DND-41 (cell line): ENCODE measurements at regions not wholly inside any gene's neighbourhood (a gene's known extent, or its start where the extent isn't known, plus 50 kb on each side); places are given as distances from the start of the nearest gene placed in this dataset.

Experiments used
- ATAC-seq: fragments of 200-7000 bp; cut with Tn5 transposase; 3 replicates; pipeline ENCODE4 v1.9.1; 2021; ENCODE audit warnings: low read depth; ENCODE audit not compliant: insufficient read depth
- DNase-seq: peaks from one replicate; pipeline ENCODE4 v3.0.0-alpha.2; 2020
- H2AFZ ChIP-seq: 2 replicates; pipeline ENCODE4 v1.6.0; 2012; ENCODE audit warnings: low read depth, low read length
- H3K27ac ChIP-seq: 2 replicates; pipeline ENCODE4 v1.5.1; 2012; ENCODE audit warnings: low read length, inconsistent platforms
- H3K27me3 ChIP-seq: fragments of 200-600 bp; sonication (generic); 2 replicates; pipeline ENCODE4 v1.6.0; 2012; ENCODE audit warnings: low read length, mild to moderate bottlenecking, inconsistent platforms; ENCODE audit not compliant: insufficient read depth, poor library complexity
- H3K36me3 ChIP-seq: 2 replicates; pipeline ENCODE4 v1.5.1; 2012; ENCODE audit warnings: low read length, inconsistent platforms; ENCODE audit not compliant: insufficient read depth
- H3K4me1 ChIP-seq: 2 replicates; pipeline ENCODE4 v1.5.1; 2012; ENCODE audit warnings: mild to moderate bottlenecking, low read length; ENCODE audit not compliant: insufficient read depth
- H3K4me2 ChIP-seq: 2 replicates; pipeline ENCODE4 v1.6.0; 2012; ENCODE audit warnings: mild to moderate bottlenecking, moderate library complexity, low read length, inconsistent platforms; ENCODE audit not compliant: insufficient read depth
- H3K4me3 ChIP-seq, 2 experiments: fragments of 200-600 bp in 1 of 2; shearing (Covaris generic) in 1 of 2; 2 replicates each; pipeline ENCODE4 v1.5.1; 2012 to 2016; ENCODE audit warnings: inconsistent platforms in 2 of 2, low read length in 2 of 2, mild to moderate bottlenecking in 2 of 2, low read depth in 1 of 2, moderate library complexity in 1 of 2
- H3K79me2 ChIP-seq: 2 replicates; pipeline ENCODE4 v1.6.0; 2012; ENCODE audit warnings: low read length, inconsistent platforms; ENCODE audit not compliant: insufficient read depth
- H3K9ac ChIP-seq: 2 replicates; pipeline ENCODE4 v1.6.0; 2012; ENCODE audit warnings: low read depth, mild to moderate bottlenecking, inconsistent platforms, low read length, moderate library complexity
- H3K9me3 ChIP-seq: 2 replicates; pipeline ENCODE4 v1.5.1; 2012; ENCODE audit warnings: low read length, moderate library complexity, mild to moderate bottlenecking, inconsistent platforms; ENCODE audit not compliant: insufficient read depth, severe bottlenecking
- H4K20me1 ChIP-seq: 2 replicates; pipeline ENCODE4 v1.6.0; 2012; ENCODE audit warnings: low read length; ENCODE audit not compliant: insufficient read depth
- CTCF ChIP-seq: IDR thresholded peaks from 2 replicates; pipeline ENCODE4 v1.5.1; 2012; ENCODE audit warnings: borderline replicate concordance, low read length, moderate library complexity, mild to moderate bottlenecking; ENCODE audit not compliant: poor library complexity, severe bottlenecking; ENCODE audit errors: extremely low read depth
- EZH2 ChIP-seq: IDR thresholded peaks from 3 replicates; pipeline ENCODE4 v1.6.1; 2012; ENCODE audit warnings: borderline replicate concordance, low read depth, mild to moderate bottlenecking, moderate library complexity, low read length, inconsistent platforms; ENCODE audit not compliant: severe bottlenecking

- H3K79me2 ChIP-seq = no peaks in the 10 kb centered on the region
- H3K9ac ChIP-seq = no peak overlapping the region
- H3K27me3 ChIP-seq = no peaks in the 10 kb centered on the region
- H3K27ac ChIP-seq = no peak overlapping the region
- no peak overlapping the region for H2AFZ ChIP-seq
- no peaks in the 10 kb centered on the region for H3K9me3 ChIP-seq
- no peaks in the 10 kb centered on the region for H3K36me3 ChIP-seq
- H3K4me1 ChIP-seq = no peaks in the 10 kb centered on the region
- H3K4me2 ChIP-seq = no peak overlapping the region
- H4K20me1 ChIP-seq = no peaks in the 10 kb centered on the region
- no peak; the same call in 2 of the 3 replicates for ATAC-seq
- peak; percentile 8 for DNase-seq
- no peak overlapping the region for H3K4me3 ChIP-seq
- TF ChIP-seq EZH2 (no peak), CTCF (peak; percentile 50)
Observed at GRCh38 chr9:26723486-26723885, 169.1 kb downstream of the CAAP1 start.

GRCh38 chr9:26722755-26723154 lies 169.8 kb downstream of the CAAP1 start:
- H3K4me2 ChIP-seq = no peak overlapping the region
- no peak overlapping the region for H3K27ac ChIP-seq
- no peak for ATAC-seq
- no peak overlapping the region for H2AFZ ChIP-seq
- H4K20me1 ChIP-seq = no peaks in the 10 kb centered on the region
- DNase-seq = no peak
- no peaks in the 10 kb centered on the region for H3K36me3 ChIP-seq
- no peak overlapping the region for H3K9ac ChIP-seq
- H3K79me2 ChIP-seq = no peaks in the 10 kb centered on the region
- H3K4me1 ChIP-seq = no peaks in the 10 kb centered on the region
- H3K4me3 ChIP-seq = no peak overlapping the region
- H3K27me3 ChIP-seq = no peaks in the 10 kb centered on the region
- no peaks in the 10 kb centered on the region for H3K9me3 ChIP-seq
- TF ChIP-seq EZH2 (no peak), CTCF (no peak)

GRCh38 chr9:26710008-26710407 lies 182.6 kb downstream of the CAAP1 start:
- ATAC-seq = no peak
- Histone ChIP-seq H4K20me1 (no peaks in the 10 kb centered on the region), H3K9ac (no peak overlapping the region), H3K4me3 (no peak overlapping the region), H3K79me2 (no peaks in the 10 kb centered on the region), H3K27me3 (no peaks in the 10 kb centered on the region), H3K27ac (no peak overlapping the region), H3K9me3 (no peaks in the 10 kb centered on the region), H3K36me3 (no peaks in the 10 kb centered on the region), H3K4me1 (no peaks in the 10 kb centered on the region), H2AFZ (no peak overlapping the region), H3K4me2 (no peak overlapping the region)
- TF ChIP-seq CTCF (no peak), EZH2 (no peak)
- no peak for DNase-seq

GRCh38 chr9:26706223-26706622 lies 186.4 kb downstream of the CAAP1 start:
- Histone ChIP-seq H3K36me3 (no peaks in the 10 kb centered on the region), H3K9me3 (no peaks in the 10 kb centered on the region), H2AFZ (no peak overlapping the region), H4K20me1 (no peaks in the 10 kb centered on the region), H3K27ac (no peak overlapping the region), H3K9ac (no peak overlapping the region), H3K27me3 (no peaks in the 10 kb centered on the region), H3K4me2 (no peak overlapping the region), H3K4me3 (no peak overlapping the region), H3K79me2 (no peaks in the 10 kb centered on the region), H3K4me1 (no peaks in the 10 kb centered on the region)
- no peak for TF ChIP-seq EZH2
- TF ChIP-seq CTCF = no peak
- no peak for ATAC-seq
- no peak for DNase-seq
